ENCODE measurements at regions not wholly inside any gene's neighbourhood (a gene's known extent, or its start where the extent isn't known, plus 50 kb on each side); places are given as distances from the start of the nearest gene placed in this dataset.
A peak's percentile ranks its signal among the peaks of the same experiment; 100 is the strongest.

- DNase-seq: no peak
These were observed 280.6 kb downstream of the TTLL7 start for GRCh38 chr1:83718338-83718737.

GRCh38 chr1:83717785-83718184 lies 281.1 kb downstream of the TTLL7 start:
- no peak for DNase-seq

- no peak for DNase-seq
These were observed 282.3 kb downstream of the TTLL7 start for GRCh38 chr1:83716641-83717040.

GRCh38 chr1:83715550-83715949 lies 283.4 kb downstream of the TTLL7 start:
- DNase-seq: no peak

- DNase-seq: no peak
These were observed 289.3 kb downstream of the TTLL7 start for GRCh38 chr1:83709662-83710061.

GRCh38 chr1:83706354-83706938 lies 292.5 kb downstream of the TTLL7 start:
- no peak for DNase-seq

GRCh38 chr1:83705091-83705490 lies 293.8 kb downstream of the TTLL7 start:
- DNase-seq: no peak

GRCh38 chr1:83704350-83704749 lies 294.6 kb downstream of the TTLL7 start:
- DNase-seq: no peak

GRCh38 chr1:83702356-83702755 lies 296.6 kb downstream of the TTLL7 start:
- no peak for DNase-seq

GRCh38 chr1:83701355-83701754 lies 297.6 kb downstream of the TTLL7 start:
- DNase-seq: no peak

GRCh38 chr1:83698644-83699043 lies 300.3 kb downstream of the TTLL7 start:
- no peak for DNase-seq

- no peak for DNase-seq
These were observed 301.0 kb downstream of the TTLL7 start for GRCh38 chr1:83697961-83698360.

- DNase-seq: no peak
These were observed 301.7 kb downstream of the TTLL7 start for GRCh38 chr1:83697220-83697619.

GRCh38 chr1:83694449-83694848 lies 304.5 kb downstream of the TTLL7 start:
- no peak for DNase-seq

- no peak for DNase-seq
These were observed 305.4 kb downstream of the TTLL7 start for GRCh38 chr1:83693427-83694126.

GRCh38 chr1:83692524-83693381 lies 306.2 kb downstream of the TTLL7 start:
- peak; percentile 11 for DNase-seq

GRCh38 chr1:83691953-83692500 lies 306.9 kb downstream of the TTLL7 start:
- no peak for DNase-seq

- DNase-seq: no peak
These were observed 308.7 kb downstream of the TTLL7 start for GRCh38 chr1:83689921-83690868.

GRCh38 chr1:83682132-83682531 lies 316.8 kb downstream of the TTLL7 start:
- DNase-seq: no peak

GRCh38 chr1:83676106-83676505 lies 322.8 kb downstream of the TTLL7 start:
- DNase-seq: no peak

GRCh38 chr1:83673312-83673711 lies 325.6 kb downstream of the TTLL7 start:
- no peak for DNase-seq

GRCh38 chr1:83671586-83671985 lies 327.3 kb downstream of the TTLL7 start:
- no peak for DNase-seq
